ENCODE measurements at regions not wholly inside any gene's neighbourhood (a gene's known extent, or its start where the extent isn't known, plus 50 kb on each side); places are given as distances from the start of the nearest gene placed in this dataset.

- no peaks in the 10 kb centered on the region for H3K27me3 ChIP-seq
- Mint-ChIP-seq H3K9me3 (no peaks in the 10 kb centered on the region), H3K4me3 (no peak overlapping the region), H3K27ac (no peak overlapping the region), H3K36me3 (no peaks in the 10 kb centered on the region), H3K27me3 (ENCODE audit: insufficient read depth, low read depth) (no peaks in the 10 kb centered on the region), H3K4me1 (peaks cover 6% of the 10 kb centered on the region)
- no peak for DNase-seq (ENCODE audit: low spot score)
- no peaks in the 10 kb centered on the region for H3K36me3 ChIP-seq
- H3K4me3 ChIP-seq, result no peak overlapping the region
- no peak for TF ChIP-seq CTCF (IDR thresholded peaks at IDR 0.05)
- no peak for TF ChIP-seq EZH2phosphoT487 (IDR thresholded peaks at IDR 0.05)
- no peak for TF ChIP-seq EZH2 (IDR thresholded peaks at IDR 0.05)
- no peaks in the 10 kb centered on the region for H3K9me3 ChIP-seq (ENCODE audit: low read depth)
- no peaks in the 10 kb centered on the region for H3F3A ChIP-seq (ENCODE audit: low read depth)
- no peak overlapping the region for H3K27ac ChIP-seq
- no peak overlapping the region for H3K9ac ChIP-seq
- no peaks in the 10 kb centered on the region for H3K79me2 ChIP-seq (ENCODE audit: low read depth)
- no peaks in the 10 kb centered on the region for H4K20me1 ChIP-seq (ENCODE audit: low read depth)
- H3K4me2 ChIP-seq, result no peak overlapping the region
- no peaks in the 10 kb centered on the region for H3K4me1 ChIP-seq
- no peak overlapping the region for H2AFZ ChIP-seq (replicated peaks)
These were observed 385.9 kb downstream of the ANXA1 start for GRCh38 chr9:73537561-73537960.

- Histone ChIP-seq H3K4me2 (no peak overlapping the region), H3K27me3 (no peaks in the 10 kb centered on the region), H3K9ac (no peak overlapping the region), H3K27ac (no peak overlapping the region), H3K36me3 (no peaks in the 10 kb centered on the region), H3K79me2 (ENCODE audit: low read depth) (no peaks in the 10 kb centered on the region), H4K20me1 (ENCODE audit: low read depth) (no peaks in the 10 kb centered on the region), H3F3A (ENCODE audit: low read depth) (no peaks in the 10 kb centered on the region), H2AFZ (replicated peaks) (no peak overlapping the region), H3K9me3 (ENCODE audit: low read depth) (no peaks in the 10 kb centered on the region), H3K4me1 (no peaks in the 10 kb centered on the region), H3K4me3 (no peak overlapping the region)
- Mint-ChIP-seq H3K9me3 (no peaks in the 10 kb centered on the region), H3K36me3 (no peaks in the 10 kb centered on the region), H3K4me3 (no peak overlapping the region), H3K27me3 (ENCODE audit: insufficient read depth, low read depth) (no peaks in the 10 kb centered on the region), H3K27ac (peak overlapping the region; percentile 36), H3K4me1 (peaks cover 6% of the 10 kb centered on the region)
- no peak for DNase-seq (ENCODE audit: low spot score)
- TF ChIP-seq EZH2 (IDR thresholded peaks at IDR 0.05) (no peak), CTCF (IDR thresholded peaks at IDR 0.05) (no peak), EZH2phosphoT487 (IDR thresholded peaks at IDR 0.05) (no peak)
These were observed 388.3 kb downstream of the ANXA1 start for GRCh38 chr9:73539881-73540390.

GRCh38 chr9:73541923-73542322 is 390.3 kb downstream of the ANXA1 start:
- H3K27me3 ChIP-seq, result no peaks in the 10 kb centered on the region
- no peaks in the 10 kb centered on the region for H3F3A ChIP-seq (ENCODE audit: low read depth)
- no peak for DNase-seq (ENCODE audit: low spot score)
- H3K9me3 ChIP-seq (ENCODE audit: low read depth), result no peaks in the 10 kb centered on the region
- H3K4me1 ChIP-seq, result no peaks in the 10 kb centered on the region
- no peaks in the 10 kb centered on the region for H3K9me3 Mint-ChIP-seq
- peak overlapping the region; percentile 28 for H2AFZ ChIP-seq (replicated peaks)
- H3K27ac Mint-ChIP-seq, result no peak overlapping the region
- no peak overlapping the region for H3K27ac ChIP-seq
- peaks cover 6% of the 10 kb centered on the region for H3K4me1 Mint-ChIP-seq
- no peaks in the 10 kb centered on the region for H3K36me3 ChIP-seq
- no peak overlapping the region for H3K4me3 Mint-ChIP-seq
- no peaks in the 10 kb centered on the region for H4K20me1 ChIP-seq (ENCODE audit: low read depth)
- TF ChIP-seq CTCF (IDR thresholded peaks at IDR 0.05) (no peak), EZH2phosphoT487 (IDR thresholded peaks at IDR 0.05) (no peak), EZH2 (IDR thresholded peaks at IDR 0.05) (no peak)
- no peak overlapping the region for H3K4me2 ChIP-seq
- no peaks in the 10 kb centered on the region for H3K27me3 Mint-ChIP-seq (ENCODE audit: insufficient read depth, low read depth)
- H3K4me3 ChIP-seq, result no peak overlapping the region
- no peaks in the 10 kb centered on the region for H3K79me2 ChIP-seq (ENCODE audit: low read depth)
- H3K9ac ChIP-seq, result no peak overlapping the region
- H3K36me3 Mint-ChIP-seq, result peaks cover 2% of the 10 kb centered on the region
